HCT116 (cell line): ENCODE measurements at regions not wholly inside any gene's neighbourhood (a gene's known extent, or its start where the extent isn't known, plus 50 kb on each side); places are given as distances from the start of the nearest gene placed in this dataset.

Experiments used
- ATAC-seq: fragments of 200-7000 bp; cut with Tn5 transposase; 2 replicates; pipeline ENCODE4 v1.9.1; 2020; ENCODE audit warnings: mild to moderate bottlenecking, moderate library complexity
- BruUV-seq: library from RNA; stranded (reverse); fragments of 400-500 nt; replicated peaks from 2 replicates; lab custom pipeline; 2021; lab: Mats Ljungman, UMichigan
- CTCF ChIA-PET: fragments of 300-600 bp; sonication (Branson Sonifier 250); formaldehyde crosslinking; loops from one replicate; lab custom pipeline; 2021; ENCODE audit warnings: antibody characterized with exemption; lab: Charles Lee
- POLR2A ChIA-PET: fragments of 300-600, 350-600 bp; sonication (Branson Sonifier 250); formaldehyde crosslinking; loops from one replicate; lab custom pipeline; 2021; ENCODE audit warnings: antibody characterized with exemption; lab: Charles Lee
- RAD21 ChIA-PET, 2 experiments: fragments of 300-600 bp; sonication (Branson Sonifier 250); formaldehyde crosslinking; loops; one replicate each; lab custom pipeline; 2023; ENCODE audit warnings: low total read pairs in 2 of 2; ENCODE audit not compliant: uncharacterized antibody in 2 of 2, unreplicated experiment in 2 of 2, low non-redundant PET in 1 of 2; lab: Charles Lee
- DNase-seq: peaks from one replicate; pipeline ENCODE4 v3.0.0-alpha.2; 2010; ENCODE audit warnings: low read depth, low spot score
- H2AFZ ChIP-seq: fragments of 200-600 bp; shearing (Covaris generic), sonication (generic); 2 replicates; pipeline ENCODE4 v1.6.1; 2017; ENCODE audit warnings: low read depth, mixed run types, mixed read lengths, antibody characterized with exemption, low read length; ENCODE audit not compliant: poor library complexity, severe bottlenecking
- H3K27ac ChIP-seq: 2 replicates; pipeline ENCODE4 v1.5.1; 2012; ENCODE audit warnings: low read depth, low read length
- H3K27me3 ChIP-seq: fragments of 200-600 bp; sonication (generic); 2 replicates; pipeline ENCODE4 v1.6.1; 2016; ENCODE audit warnings: mixed run types, low read length, mixed read lengths; ENCODE audit not compliant: insufficient read depth
- H3K36me3 ChIP-seq, 2 experiments: fragments of 200-500 bp in 1 of 2; fragments of 200-600 bp in 1 of 2; sonication (Bioruptor generic) in 1 of 2; sonication (generic) in 1 of 2; 2 replicates each; pipeline versions ENCODE4 v1.5.1 to v1.6.1; 2014 to 2016; ENCODE audit warnings: low read length in 2 of 2, inconsistent platforms in 1 of 2, mixed read lengths in 1 of 2, mixed run types in 1 of 2; ENCODE audit not compliant: insufficient read depth in 2 of 2, control insufficient read depth in 1 of 2
- H3K4me1 ChIP-seq, 2 experiments: fragments of 200-600 bp in 1 of 2; sonication (generic) in 1 of 2; 2 replicates each; pipeline versions ENCODE4 v1.5.1 to v1.6.1; 2012 to 2017; ENCODE audit warnings: low read length in 2 of 2, inconsistent platforms in 1 of 2, mild to moderate bottlenecking in 1 of 2, mixed read lengths in 1 of 2, mixed run types in 1 of 2, moderate library complexity in 1 of 2; ENCODE audit not compliant: insufficient read depth in 2 of 2, control insufficient read depth in 1 of 2
- H3K4me2 ChIP-seq: fragments of 200-600 bp; sonication (generic); 2 replicates; pipeline ENCODE4 v1.6.1; 2017; ENCODE audit warnings: mixed run types, low read length, mixed read lengths
- H3K4me3 ChIP-seq, 2 experiments: fragments of 200-600 bp in 1 of 2; sonication (generic) in 1 of 2; replicated peaks in 1 of 2; 2 replicates each; pipeline ENCODE4 v1.5.1; 2011 to 2016; ENCODE audit warnings: low read length in 2 of 2, control low read depth in 1 of 2, low read depth in 1 of 2, mild to moderate bottlenecking in 1 of 2, mixed read lengths in 1 of 2, mixed run types in 1 of 2
- H3K79me2 ChIP-seq: fragments of 200-600 bp; sonication (generic); 2 replicates; pipeline ENCODE4 v1.6.1; 2017; ENCODE audit warnings: mild to moderate bottlenecking, mixed run types, low read length, moderate library complexity, mixed read lengths; ENCODE audit not compliant: insufficient read depth
- H3K9ac ChIP-seq: fragments of 200-600 bp; sonication (generic); 2 replicates; pipeline ENCODE4 v1.6.1; 2016; ENCODE audit warnings: low read length, mixed read lengths
- H3K9me2 ChIP-seq: fragments of 200-600 bp; sonication (generic), shearing (Covaris generic); 2 replicates; pipeline ENCODE4 v1.6.1; 2017; ENCODE audit warnings: mixed run types, mild to moderate bottlenecking, moderate library complexity; ENCODE audit not compliant: insufficient read depth
- H3K9me3 ChIP-seq, 2 experiments: fragments of 200-500 bp in 1 of 2; fragments of 200-600 bp in 1 of 2; sonication (Bioruptor generic) in 1 of 2; sonication (generic) in 1 of 2; 2 replicates each; pipeline ENCODE4 v1.6.1; 2014 to 2017; ENCODE audit warnings: low read length in 2 of 2, mixed read lengths in 2 of 2, inconsistent platforms in 1 of 2, low read depth in 1 of 2, mild to moderate bottlenecking in 1 of 2, mixed run types in 1 of 2, moderate library complexity in 1 of 2; ENCODE audit not compliant: control insufficient read depth in 1 of 2, insufficient read depth in 1 of 2
- H4K20me1 ChIP-seq: fragments of 200-600 bp; sonication (generic), shearing (Covaris generic); 2 replicates; pipeline ENCODE4 v1.6.1; 2017; ENCODE audit warnings: mixed run types, mild to moderate bottlenecking, moderate library complexity; ENCODE audit not compliant: insufficient read depth
- ATF3 ChIP-seq: IDR thresholded peaks from 2 replicates; pipeline ENCODE4 v1.6.1; 2012
- CBX3 ChIP-seq: IDR thresholded peaks from 2 replicates; pipeline ENCODE4 v1.6.1; 2012; ENCODE audit warnings: low read depth
- CTCF ChIP-seq, 3 experiments: fragments of 200-600 bp in 1 of 3; sonication (generic) in 1 of 3; IDR thresholded peaks in 2 of 3; conservative IDR thresholded peaks in 1 of 3; 2 replicates each; pipeline ENCODE4 v1.5.1; 2012 to 2017; ENCODE audit warnings: low read depth in 2 of 3, low read length in 2 of 3, antibody characterized with exemption in 1 of 3, borderline replicate concordance in 1 of 3, control low read depth in 1 of 3, mild to moderate bottlenecking in 1 of 3, mixed read lengths in 1 of 3, mixed run types in 1 of 3, moderate library complexity in 1 of 3; ENCODE audit not compliant: insufficient read depth in 1 of 3
- ELF1 ChIP-seq: IDR thresholded peaks from 2 replicates; pipeline ENCODE4 v1.6.1; 2012; ENCODE audit warnings: low read depth, borderline replicate concordance
- EZH2 ChIP-seq: fragments of 200-600 bp; sonication (generic); IDR thresholded peaks from 2 replicates; pipeline ENCODE4 v1.6.1; 2017; ENCODE audit warnings: antibody characterized with exemption, mixed run types
- EZH2phosphoT487 ChIP-seq: fragments of 200-600 bp; IDR thresholded peaks from 2 replicates; pipeline ENCODE4 v1.6.1; 2018; ENCODE audit warnings: antibody characterized with exemption, borderline replicate concordance
- RAD21 ChIP-seq: IDR thresholded peaks from 2 replicates; pipeline ENCODE4 v1.6.1; 2012; ENCODE audit warnings: low read depth, mild to moderate bottlenecking
- SP1 ChIP-seq: IDR thresholded peaks from 2 replicates; pipeline ENCODE4 v1.6.1; 2012; ENCODE audit warnings: low read depth
- SRF ChIP-seq: IDR thresholded peaks from 2 replicates; pipeline ENCODE4 v1.6.1; 2012; ENCODE audit warnings: low read depth
- ZBTB33 ChIP-seq: IDR thresholded peaks from 2 replicates; pipeline ENCODE4 v1.6.1; 2011; ENCODE audit warnings: mild to moderate bottlenecking, low read length, moderate library complexity; ENCODE audit not compliant: insufficient replicate concordance; ENCODE audit errors: extremely low read depth
- ZNF274 ChIP-seq: fragments of 200-500 bp; sonication (Bioruptor generic); IDR thresholded peaks from 2 replicates; pipeline ENCODE4 v1.6.1; 2014; ENCODE audit warnings: mild to moderate bottlenecking, low read depth, low read length, inconsistent platforms
- intact Hi-C: fragments of 100-400 bp; cut with micrococcal nuclease; formaldehyde crosslinking; loops from 2 replicates; pipeline ENCODE4 v1.10.0; 2022

- Histone ChIP-seq H3K27ac (no peak overlapping the region), H3K9ac (no peak overlapping the region), H3K4me3 (no peak overlapping the region), H2AFZ (no peak overlapping the region), H3K79me2 (no peaks in the 10 kb centered on the region), H4K20me1 (no peaks in the 10 kb centered on the region), H3K4me1 (no peaks in the 10 kb centered on the region), H3K36me3 (no peaks in the 10 kb centered on the region), H3K9me3 (no peaks in the 10 kb centered on the region), H3K4me2 (no peak overlapping the region), H3K9me2 (no peaks in the 10 kb centered on the region), H3K27me3 (no peaks in the 10 kb centered on the region)
- TF ChIP-seq CTCF (IDR thresholded peaks at IDR 0.05 in 2 of 3, conservative IDR thresholded peaks at IDR 0.05 in 1 of 3; ENCODE audit: borderline replicate concordance in 1 of 3, insufficient read depth in 1 of 3, low read depth in 2 of 3, low read length in 2 of 3) (no peak), EZH2phosphoT487 (no peak), ZNF274 (no peak), EZH2 (no peak), CBX3 (no peak), ZBTB33 (no peak), SP1 (no peak), SRF (no peak), ATF3 (no peak), ELF1 (no peak), RAD21 (no peak)
- ChIA-PET POLR2A (no interaction called here), CTCF (no interaction called here), RAD21 (no interaction called here)
- no peak for DNase-seq
- intact Hi-C loops, result no loop called here
- ATAC-seq, result no peak
- BruUV-seq, result no TSS peak
Observed at GRCh38 chr2:66164470-66164869, 270.5 kb upstream of the MEIS1 start.
